ENCODE measurements at regions not wholly inside any gene's neighbourhood (a gene's known extent, or its start where the extent isn't known, plus 50 kb on each side); places are given as distances from the start of the nearest gene placed in this dataset.

GRCh38 chr9:3018691-3019230 is 174.9 kb upstream of the PUM3 start:
- no peaks in the 10 kb centered on the region for H3K9me1 ChIP-seq (ENCODE audit: control insufficient read depth, insufficient read depth, low read length)
- no peaks in the 10 kb centered on the region for H4K20me1 ChIP-seq (replicated peaks; ENCODE audit: control insufficient read depth, insufficient read depth, low read length)
- no peak overlapping the region for H3K4me3 ChIP-seq
- no peak overlapping the region for H3K9ac ChIP-seq (ENCODE audit: insufficient read depth in 1 of 2, low read depth in 2 of 2, low read length in 2 of 2)
- H3K36me3 ChIP-seq (ENCODE audit: control insufficient read depth, insufficient read depth, low read length): no peaks in the 10 kb centered on the region
- H3K9me3 ChIP-seq (replicated peaks; ENCODE audit: control insufficient read depth, insufficient read depth, low read depth, low read length): no peaks in the 10 kb centered on the region
- H3K4me2 ChIP-seq (ENCODE audit: insufficient read depth, low read length): no peak overlapping the region
- WGBS (ENCODE audit: insufficient coverage, low coverage, missing lambda C conversion rate): 2% methylated on average over 5 of the region's 5 CpGs
- ChIA-PET POLR2A (interaction anchor here (0.8 kb wide), 1 partner anchor 15 kb away, joined by 3 read pairs; no protein-coding TSS in a partner anchor), CTCF (ENCODE audit: low intra/inter-chr PET ratio) (no interaction called here)
- no peak overlapping the region for H3K27ac ChIP-seq (ENCODE audit: extremely low read depth, low read depth, low read length)
- H2AFZ ChIP-seq (ENCODE audit: low read depth, low read length): no peak overlapping the region
- in situ Hi-C loops (cut with MboI) (no loop called here), intact Hi-C loops (cut with micrococcal nuclease) (no loop called here)
- H3K79me2 ChIP-seq (ENCODE audit: control insufficient read depth, insufficient read depth, low read length): no peaks in the 10 kb centered on the region
- DNase-seq (ENCODE audit: extremely low read depth in 1 of 4, low spot score in 3 of 4): no peak
- no peak for FAIRE-seq
- H3K27me3 ChIP-seq (ENCODE audit: control insufficient read depth in 2 of 2, insufficient read depth in 2 of 2, low read length in 2 of 2): no peaks in the 10 kb centered on the region; a peak in 1 of 5 replicates
- no TSS peak for BruUV-seq (replicated peaks)
- no peak for TF ChIP-seq THAP12 (CRISPR knock-in tag; IDR thresholded peaks at IDR 0.05)
- no peak for TF ChIP-seq BDP1 (IDR thresholded peaks at IDR 0.05; ENCODE audit: insufficient read depth, insufficient read length)
- no peak for TF ChIP-seq ZNF263 (CRISPR knock-in tag; IDR thresholded peaks at IDR 0.05; ENCODE audit: borderline replicate concordance)
- TF ChIP-seq ZNF124 (CRISPR knock-in tag; IDR thresholded peaks at IDR 0.05): no peak
- H3K4me1 ChIP-seq (replicated peaks in 1 of 2; ENCODE audit: control insufficient read depth in 2 of 2, insufficient read depth in 2 of 2, low read length in 2 of 2): no peaks in the 10 kb centered on the region
- ATAC-seq: no peak

Data from K562 (cell line).